GM03348 (cell line): ENCODE measurements at regions not wholly inside any gene's neighbourhood (a gene's known extent, or its start where the extent isn't known, plus 50 kb on each side); places are given as distances from the start of the nearest gene placed in this dataset.

ENCODE experiments used
- DNase-seq: peaks from one replicate; pipeline ENCODE4 v3.0.0; 2012; ENCODE audit warnings: low spot score

GRCh38 chr19:28509079-28509895 lies 703.7 kb downstream of the UQCRFS1 start:
- no peak for DNase-seq

GRCh38 chr19:28508666-28509065 lies 704.3 kb downstream of the UQCRFS1 start:
- no peak for DNase-seq

GRCh38 chr19:28505933-28506332 lies 707.0 kb downstream of the UQCRFS1 start:
- DNase-seq = no peak

GRCh38 chr19:28505134-28505533 lies 707.8 kb downstream of the UQCRFS1 start:
- DNase-seq = no peak

GRCh38 chr19:28504727-28505126 lies 708.2 kb downstream of the UQCRFS1 start:
- no peak for DNase-seq

- no peak for DNase-seq
These were observed 708.8 kb downstream of the UQCRFS1 start for GRCh38 chr19:28504139-28504538.

- no peak for DNase-seq
These were observed 709.8 kb downstream of the UQCRFS1 start for GRCh38 chr19:28502879-28503734.

- no peak for DNase-seq
These were observed 711.0 kb downstream of the UQCRFS1 start for GRCh38 chr19:28501976-28502375.

GRCh38 chr19:28500982-28501630 lies 711.8 kb downstream of the UQCRFS1 start:
- DNase-seq = no peak

GRCh38 chr19:28500296-28500695 lies 712.7 kb downstream of the UQCRFS1 start:
- no peak for DNase-seq

GRCh38 chr19:28498404-28498976 lies 714.5 kb downstream of the UQCRFS1 start:
- DNase-seq = no peak

- DNase-seq = no peak
These were observed 715.1 kb downstream of the UQCRFS1 start for GRCh38 chr19:28497887-28498286.

GRCh38 chr19:28497137-28497536 lies 715.8 kb downstream of the UQCRFS1 start:
- DNase-seq = no peak

GRCh38 chr19:28495046-28495445 lies 717.9 kb downstream of the UQCRFS1 start:
- no peak for DNase-seq

GRCh38 chr19:28494461-28494860 lies 718.5 kb downstream of the UQCRFS1 start:
- no peak for DNase-seq

- no peak for DNase-seq
These were observed 719.1 kb downstream of the UQCRFS1 start for GRCh38 chr19:28493884-28494283.

GRCh38 chr19:28492621-28493020 lies 720.3 kb downstream of the UQCRFS1 start:
- DNase-seq = no peak

GRCh38 chr19:28492201-28492600 lies 720.8 kb downstream of the UQCRFS1 start:
- no peak for DNase-seq

- no peak for DNase-seq
These were observed 723.2 kb downstream of the UQCRFS1 start for GRCh38 chr19:28489776-28490175.

GRCh38 chr19:28489126-28489660 lies 723.8 kb downstream of the UQCRFS1 start:
- no peak for DNase-seq

GRCh38 chr19:28487999-28488398 lies 725.0 kb downstream of the UQCRFS1 start:
- DNase-seq = no peak

- DNase-seq = no peak
These were observed 726.0 kb downstream of the UQCRFS1 start for GRCh38 chr19:28486926-28487325.
